HCT116 (cell line): ENCODE measurements at regions not wholly inside any gene's neighbourhood (a gene's known extent, or its start where the extent isn't known, plus 50 kb on each side); places are given as distances from the start of the nearest gene placed in this dataset.

Experiments
- ATAC-seq: fragments of 200-7000 bp; cut with Tn5 transposase; 2 replicates; pipeline ENCODE4 v1.9.1; 2020; ENCODE audit warnings: mild to moderate bottlenecking, moderate library complexity
- BruUV-seq: library from RNA; stranded (reverse); fragments of 400-500 nt; replicated peaks from 2 replicates; lab custom pipeline; 2021; lab: Mats Ljungman, UMichigan
- CTCF ChIA-PET: fragments of 300-600 bp; sonication (Branson Sonifier 250); formaldehyde crosslinking; loops from one replicate; lab custom pipeline; 2021; ENCODE audit warnings: antibody characterized with exemption; lab: Charles Lee
- POLR2A ChIA-PET: fragments of 300-600, 350-600 bp; sonication (Branson Sonifier 250); formaldehyde crosslinking; loops from one replicate; lab custom pipeline; 2021; ENCODE audit warnings: antibody characterized with exemption; lab: Charles Lee
- RAD21 ChIA-PET, 2 experiments: fragments of 300-600 bp; sonication (Branson Sonifier 250); formaldehyde crosslinking; loops; one replicate each; lab custom pipeline; 2023; ENCODE audit warnings: low total read pairs in 2 of 2; ENCODE audit not compliant: uncharacterized antibody in 2 of 2, unreplicated experiment in 2 of 2, low non-redundant PET in 1 of 2; lab: Charles Lee
- DNase-seq: peaks from one replicate; pipeline ENCODE4 v3.0.0-alpha.2; 2010; ENCODE audit warnings: low read depth, low spot score
- H2AFZ ChIP-seq: fragments of 200-600 bp; shearing (Covaris generic), sonication (generic); 2 replicates; pipeline ENCODE4 v1.6.1; 2017; ENCODE audit warnings: low read depth, mixed run types, mixed read lengths, antibody characterized with exemption, low read length; ENCODE audit not compliant: poor library complexity, severe bottlenecking
- H3K27ac ChIP-seq: 2 replicates; pipeline ENCODE4 v1.5.1; 2012; ENCODE audit warnings: low read depth, low read length
- H3K27me3 ChIP-seq: fragments of 200-600 bp; sonication (generic); 2 replicates; pipeline ENCODE4 v1.6.1; 2016; ENCODE audit warnings: mixed run types, low read length, mixed read lengths; ENCODE audit not compliant: insufficient read depth
- H3K36me3 ChIP-seq, 2 experiments: fragments of 200-500 bp in 1 of 2; fragments of 200-600 bp in 1 of 2; sonication (Bioruptor generic) in 1 of 2; sonication (generic) in 1 of 2; 2 replicates each; pipeline versions ENCODE4 v1.5.1 to v1.6.1; 2014 to 2016; ENCODE audit warnings: low read length in 2 of 2, inconsistent platforms in 1 of 2, mixed read lengths in 1 of 2, mixed run types in 1 of 2; ENCODE audit not compliant: insufficient read depth in 2 of 2, control insufficient read depth in 1 of 2
- H3K4me1 ChIP-seq, 2 experiments: fragments of 200-600 bp in 1 of 2; sonication (generic) in 1 of 2; 2 replicates each; pipeline versions ENCODE4 v1.5.1 to v1.6.1; 2012 to 2017; ENCODE audit warnings: low read length in 2 of 2, inconsistent platforms in 1 of 2, mild to moderate bottlenecking in 1 of 2, mixed read lengths in 1 of 2, mixed run types in 1 of 2, moderate library complexity in 1 of 2; ENCODE audit not compliant: insufficient read depth in 2 of 2, control insufficient read depth in 1 of 2
- H3K4me2 ChIP-seq: fragments of 200-600 bp; sonication (generic); 2 replicates; pipeline ENCODE4 v1.6.1; 2017; ENCODE audit warnings: mixed run types, low read length, mixed read lengths
- H3K4me3 ChIP-seq, 2 experiments: fragments of 200-600 bp in 1 of 2; sonication (generic) in 1 of 2; replicated peaks in 1 of 2; 2 replicates each; pipeline ENCODE4 v1.5.1; 2011 to 2016; ENCODE audit warnings: low read length in 2 of 2, control low read depth in 1 of 2, low read depth in 1 of 2, mild to moderate bottlenecking in 1 of 2, mixed read lengths in 1 of 2, mixed run types in 1 of 2
- H3K79me2 ChIP-seq: fragments of 200-600 bp; sonication (generic); 2 replicates; pipeline ENCODE4 v1.6.1; 2017; ENCODE audit warnings: mild to moderate bottlenecking, mixed run types, low read length, moderate library complexity, mixed read lengths; ENCODE audit not compliant: insufficient read depth
- H3K9ac ChIP-seq: fragments of 200-600 bp; sonication (generic); 2 replicates; pipeline ENCODE4 v1.6.1; 2016; ENCODE audit warnings: low read length, mixed read lengths
- H3K9me2 ChIP-seq: fragments of 200-600 bp; sonication (generic), shearing (Covaris generic); 2 replicates; pipeline ENCODE4 v1.6.1; 2017; ENCODE audit warnings: mixed run types, mild to moderate bottlenecking, moderate library complexity; ENCODE audit not compliant: insufficient read depth
- H3K9me3 ChIP-seq, 2 experiments: fragments of 200-500 bp in 1 of 2; fragments of 200-600 bp in 1 of 2; sonication (Bioruptor generic) in 1 of 2; sonication (generic) in 1 of 2; 2 replicates each; pipeline ENCODE4 v1.6.1; 2014 to 2017; ENCODE audit warnings: low read length in 2 of 2, mixed read lengths in 2 of 2, inconsistent platforms in 1 of 2, low read depth in 1 of 2, mild to moderate bottlenecking in 1 of 2, mixed run types in 1 of 2, moderate library complexity in 1 of 2; ENCODE audit not compliant: control insufficient read depth in 1 of 2, insufficient read depth in 1 of 2
- H4K20me1 ChIP-seq: fragments of 200-600 bp; sonication (generic), shearing (Covaris generic); 2 replicates; pipeline ENCODE4 v1.6.1; 2017; ENCODE audit warnings: mixed run types, mild to moderate bottlenecking, moderate library complexity; ENCODE audit not compliant: insufficient read depth
- FOSL1 ChIP-seq: IDR thresholded peaks from 2 replicates; pipeline ENCODE4 v1.6.1; 2012; ENCODE audit warnings: low read depth
- JUND ChIP-seq: IDR thresholded peaks from 2 replicates; pipeline ENCODE4 v1.6.1; 2012
- POLR2A ChIP-seq: IDR thresholded peaks from 2 replicates; pipeline ENCODE4 v1.7.0; 2011; ENCODE audit warnings: borderline replicate concordance; ENCODE audit not compliant: insufficient read depth, insufficient read length; ENCODE audit errors: extremely low read depth
- RAD21 ChIP-seq: IDR thresholded peaks from 2 replicates; pipeline ENCODE4 v1.6.1; 2012; ENCODE audit warnings: low read depth, mild to moderate bottlenecking
- SIN3A ChIP-seq: IDR thresholded peaks from 2 replicates; pipeline ENCODE4 v1.6.1; 2012; ENCODE audit warnings: low read depth
- ZFX ChIP-seq: fragments of 450-650 bp; IDR thresholded peaks from 2 replicates; pipeline ENCODE4 v1.6.1; 2017
- intact Hi-C: fragments of 100-400 bp; cut with micrococcal nuclease; formaldehyde crosslinking; loops from 2 replicates; pipeline ENCODE4 v1.10.0; 2022

- Histone ChIP-seq H2AFZ (no peak overlapping the region), H4K20me1 (no peaks in the 10 kb centered on the region; the same call in 1 of the 2 replicates), H3K9me3 (no peaks in the 10 kb centered on the region; a peak in 1 of 4 replicates), H3K27ac (no peak overlapping the region), H3K4me3 (no peak overlapping the region), H3K9ac (no peak overlapping the region), H3K4me2 (no peak overlapping the region), H3K9me2 (no peaks in the 10 kb centered on the region), H3K4me1 (no peaks in the 10 kb centered on the region), H3K79me2 (no peaks in the 10 kb centered on the region), H3K36me3 (no peaks in the 10 kb centered on the region), H3K27me3 (no peaks in the 10 kb centered on the region)
- intact Hi-C loops = no loop called here
- BruUV-seq = no TSS peak
- CTCF ChIA-PET = no interaction called here
- POLR2A ChIA-PET = no interaction called here
- ATAC-seq (no peak), DNase-seq (no peak)
- RAD21 ChIA-PET = no interaction called here
- TF ChIP-seq SIN3A (no peak), RAD21 (no peak), ZFX (no peak)
These were observed 566.3 kb downstream of the NR2F2 start for GRCh38 chr15:96896766-96897165.

GRCh38 chr15:96914081-96914480, 583.6 kb downstream of the NR2F2 start:
- Histone ChIP-seq H3K4me2 (no peak overlapping the region), H3K9me3 (peaks cover 0 to 15% of the 10 kb centered on the region in 2 experiments; a peak in 1 of 4 replicates), H4K20me1 (no peaks in the 10 kb centered on the region), H3K27me3 (no peaks in the 10 kb centered on the region), H3K27ac (no peak overlapping the region), H3K9me2 (no peaks in the 10 kb centered on the region), H3K79me2 (no peaks in the 10 kb centered on the region), H3K4me1 (no peaks in the 10 kb centered on the region), H3K4me3 (no peak overlapping the region), H2AFZ (no peak overlapping the region), H3K9ac (no peak overlapping the region), H3K36me3 (no peaks in the 10 kb centered on the region)
- BruUV-seq = no TSS peak
- TF ChIP-seq JUND = no peak
- TF ChIP-seq POLR2A = no peak
- TF ChIP-seq FOSL1 = no peak
- POLR2A ChIA-PET = no interaction called here
- DNase-seq (no peak), ATAC-seq (no peak)
- RAD21 ChIA-PET = no interaction called here
- intact Hi-C loops = no loop called here
- CTCF ChIA-PET = no interaction called here
